ENCODE measurements at regions not wholly inside any gene's neighbourhood (a gene's known extent, or its start where the extent isn't known, plus 50 kb on each side); places are given as distances from the start of the nearest gene placed in this dataset.

DNA sequence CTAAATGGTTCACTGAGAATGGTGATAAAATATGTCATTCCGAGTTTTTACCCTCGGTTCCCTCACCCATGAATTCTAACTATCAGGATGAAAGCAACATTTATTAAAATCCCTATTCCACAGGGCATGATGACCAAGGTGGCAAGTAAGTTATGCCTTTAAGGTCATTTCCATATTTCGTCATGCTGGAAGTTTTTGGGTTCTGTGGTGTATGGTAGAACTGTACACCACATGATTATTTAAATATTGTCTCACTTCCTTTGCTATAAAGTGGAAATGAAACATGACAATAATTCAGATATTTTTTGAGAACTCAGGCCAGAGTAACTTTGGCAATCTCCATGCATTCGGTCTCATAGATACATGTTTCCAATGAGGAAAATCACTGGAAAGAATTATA, 68.5 kb upstream of the CARD18 start:
- TF ChIP-seq, protein P1, sequence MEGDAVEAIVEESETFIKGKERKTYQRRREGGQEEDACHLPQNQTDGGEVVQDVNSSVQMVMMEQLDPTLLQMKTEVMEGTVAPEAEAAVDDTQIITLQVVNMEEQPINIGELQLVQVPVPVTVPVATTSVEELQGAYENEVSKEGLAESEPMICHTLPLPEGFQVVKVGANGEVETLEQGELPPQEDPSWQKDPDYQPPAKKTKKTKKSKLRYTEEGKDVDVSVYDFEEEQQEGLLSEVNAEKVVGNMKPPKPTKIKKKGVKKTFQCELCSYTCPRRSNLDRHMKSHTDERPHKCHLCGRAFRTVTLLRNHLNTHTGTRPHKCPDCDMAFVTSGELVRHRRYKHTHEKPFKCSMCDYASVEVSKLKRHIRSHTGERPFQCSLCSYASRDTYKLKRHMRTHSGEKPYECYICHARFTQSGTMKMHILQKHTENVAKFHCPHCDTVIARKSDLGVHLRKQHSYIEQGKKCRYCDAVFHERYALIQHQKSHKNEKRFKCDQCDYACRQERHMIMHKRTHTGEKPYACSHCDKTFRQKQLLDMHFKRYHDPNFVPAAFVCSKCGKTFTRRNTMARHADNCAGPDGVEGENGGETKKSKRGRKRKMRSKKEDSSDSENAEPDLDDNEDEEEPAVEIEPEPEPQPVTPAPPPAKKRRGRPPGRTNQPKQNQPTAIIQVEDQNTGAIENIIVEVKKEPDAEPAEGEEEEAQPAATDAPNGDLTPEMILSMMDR (IDR thresholded peaks at IDR 0.05): no peak
- TF ChIP-seq EZH2 (IDR thresholded peaks at IDR 0.05; ENCODE audit: borderline replicate concordance, insufficient read depth, low read depth, low read length, poor library complexity, severe bottlenecking): no peak

All from B cell (primary cell).